Superior temporal gyrus (tissue), 1 donor: ENCODE measurements at regions not wholly inside any gene's neighbourhood (a gene's known extent, or its start where the extent isn't known, plus 50 kb on each side); places are given as distances from the start of the nearest gene placed in this dataset.
"Not testable (repeated sequence)": the region's sequence is repeated elsewhere in the genome, so short reads cannot be mapped to it uniquely, and the experiment has no call there.

ENCODE experiments used
- DNase-seq: peaks from one replicate; pipeline ENCODE4 v3.0.0-alpha.2; 2016; ENCODE audit errors: extremely low spot score

- DNase-seq = no peak
Observed at GRCh38 chr10:45564303-45564959, 108.1 kb downstream of the ZFAND4 start.

- no peak for DNase-seq
Observed at GRCh38 chr10:45561952-45562351, 110.6 kb downstream of the ZFAND4 start.

GRCh38 chr10:45560262-45560661, 112.3 kb downstream of the ZFAND4 start:
- no peak for DNase-seq

- DNase-seq = no peak
Observed at GRCh38 chr10:45558425-45558824, 114.1 kb downstream of the ZFAND4 start.

- no peak for DNase-seq
Observed at GRCh38 chr10:45557275-45557905, 115.2 kb downstream of the ZFAND4 start.

- no peak for DNase-seq
Observed at GRCh38 chr10:45555795-45556194, 116.8 kb downstream of the ZFAND4 start.

GRCh38 chr10:45555332-45555731, 117.2 kb downstream of the ZFAND4 start:
- not testable (repeated sequence) for DNase-seq

GRCh38 chr10:45553613-45554012, 119.0 kb downstream of the ZFAND4 start:
- no peak for DNase-seq

- DNase-seq = no peak
Observed at GRCh38 chr10:45553155-45553554, 119.4 kb downstream of the ZFAND4 start.

GRCh38 chr10:45552476-45552875, 120.1 kb downstream of the ZFAND4 start:
- no peak for DNase-seq

- no peak for DNase-seq
Observed at GRCh38 chr10:45550903-45551786, 121.4 kb downstream of the ZFAND4 start.

- DNase-seq = no peak
Observed at GRCh38 chr10:45548068-45548467, 124.5 kb downstream of the ZFAND4 start.

- DNase-seq = no peak
Observed at GRCh38 chr10:45547207-45547606, 125.4 kb downstream of the ZFAND4 start.

- no peak for DNase-seq
Observed at GRCh38 chr10:45545150-45545549, 127.4 kb downstream of the ZFAND4 start.

- DNase-seq = no peak
Observed at GRCh38 chr10:45544191-45544590, 128.4 kb downstream of the ZFAND4 start.

GRCh38 chr10:45541032-45541431, 131.5 kb downstream of the ZFAND4 start:
- DNase-seq = not testable (repeated sequence)

- DNase-seq = not testable (repeated sequence)
Observed at GRCh38 chr10:45540589-45540988, 132.0 kb downstream of the ZFAND4 start.

- not testable (repeated sequence) for DNase-seq
Observed at GRCh38 chr10:45539569-45539968, 133.0 kb downstream of the ZFAND4 start.

GRCh38 chr10:45534572-45534971, 138.0 kb downstream of the ZFAND4 start:
- DNase-seq = no peak

- DNase-seq = no peak
Observed at GRCh38 chr10:45532480-45532879, 140.1 kb downstream of the ZFAND4 start.

GRCh38 chr10:45526309-45526905, 146.2 kb downstream of the ZFAND4 start:
- DNase-seq = no peak

- no peak for DNase-seq
Observed at GRCh38 chr10:45520476-45520875, 146.5 kb downstream of the ALOX5 start.
